ENCODE measurements at regions not wholly inside any gene's neighbourhood (a gene's known extent, or its start where the extent isn't known, plus 50 kb on each side); places are given as distances from the start of the nearest gene placed in this dataset.

DNA sequence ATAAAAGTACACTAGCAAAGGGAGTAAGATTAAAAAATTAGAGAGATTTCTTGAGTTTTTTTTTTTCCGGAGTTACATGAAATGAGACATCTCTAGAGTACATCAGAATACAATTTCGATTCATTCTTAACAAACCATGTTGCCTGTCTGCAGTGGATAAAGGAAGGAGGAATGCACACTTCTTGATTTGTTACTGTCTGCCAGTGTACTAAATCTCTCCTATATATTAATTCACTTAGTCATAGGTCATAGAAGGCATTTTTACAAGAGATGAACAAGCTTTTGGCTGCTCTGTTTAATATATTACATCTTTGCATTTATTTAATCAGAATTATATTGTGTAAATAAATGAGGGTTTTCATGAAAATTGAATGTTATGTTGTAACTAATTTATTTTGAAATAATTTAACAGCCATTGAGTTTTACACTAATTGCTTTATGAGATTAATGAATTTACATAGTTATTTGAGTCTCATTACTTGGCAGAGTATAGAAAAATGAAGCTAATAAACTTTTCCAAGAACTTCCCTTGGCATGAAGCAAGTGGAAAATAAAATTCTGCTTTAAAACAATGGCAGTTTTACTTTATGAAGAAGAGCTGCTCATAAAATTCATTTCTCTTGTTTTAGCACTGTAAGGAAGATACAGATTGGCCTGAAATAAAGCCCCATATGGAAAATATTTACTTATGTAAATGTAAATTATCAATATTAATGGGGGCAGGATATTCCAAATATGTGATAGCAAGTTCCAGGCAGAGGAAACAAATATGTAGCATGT, 1284.7 kb downstream of the BRINP3 start:
- TF ChIP-seq POLR2AphosphoS5 (IDR thresholded peaks at IDR 0.05) (no peak), EP300 (IDR thresholded peaks at IDR 0.05) (no peak)
- TF ChIP-seq, protein P1, sequence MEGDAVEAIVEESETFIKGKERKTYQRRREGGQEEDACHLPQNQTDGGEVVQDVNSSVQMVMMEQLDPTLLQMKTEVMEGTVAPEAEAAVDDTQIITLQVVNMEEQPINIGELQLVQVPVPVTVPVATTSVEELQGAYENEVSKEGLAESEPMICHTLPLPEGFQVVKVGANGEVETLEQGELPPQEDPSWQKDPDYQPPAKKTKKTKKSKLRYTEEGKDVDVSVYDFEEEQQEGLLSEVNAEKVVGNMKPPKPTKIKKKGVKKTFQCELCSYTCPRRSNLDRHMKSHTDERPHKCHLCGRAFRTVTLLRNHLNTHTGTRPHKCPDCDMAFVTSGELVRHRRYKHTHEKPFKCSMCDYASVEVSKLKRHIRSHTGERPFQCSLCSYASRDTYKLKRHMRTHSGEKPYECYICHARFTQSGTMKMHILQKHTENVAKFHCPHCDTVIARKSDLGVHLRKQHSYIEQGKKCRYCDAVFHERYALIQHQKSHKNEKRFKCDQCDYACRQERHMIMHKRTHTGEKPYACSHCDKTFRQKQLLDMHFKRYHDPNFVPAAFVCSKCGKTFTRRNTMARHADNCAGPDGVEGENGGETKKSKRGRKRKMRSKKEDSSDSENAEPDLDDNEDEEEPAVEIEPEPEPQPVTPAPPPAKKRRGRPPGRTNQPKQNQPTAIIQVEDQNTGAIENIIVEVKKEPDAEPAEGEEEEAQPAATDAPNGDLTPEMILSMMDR (IDR thresholded peaks at IDR 0.05) = no peak

Data from sigmoid colon (tissue), 4 donors.